ENCODE measurements at regions not wholly inside any gene's neighbourhood (a gene's known extent, or its start where the extent isn't known, plus 50 kb on each side); places are given as distances from the start of the nearest gene placed in this dataset.
"Not testable (repeated sequence)": the region's sequence is repeated elsewhere in the genome, so short reads cannot be mapped to it uniquely, and the experiment has no call there.

GRCh38 chrX:40853816-40854123, 118.4 kb upstream of the MED14 start:
- Histone ChIP-seq H3K4me3 (replicated peaks; ENCODE audit: low read depth, low read length) (no peak overlapping the region), H3K27me3 (replicated peaks; ENCODE audit: control insufficient read depth, insufficient read depth, low read length) (no peaks in the 10 kb centered on the region), H3K36me3 (ENCODE audit: control insufficient read depth, insufficient read depth, low read length) (no peaks in the 10 kb centered on the region)
- DNase-seq (ENCODE audit: extremely low read depth, insufficient read length) = no peak
- TF ChIP-seq, protein P1, sequence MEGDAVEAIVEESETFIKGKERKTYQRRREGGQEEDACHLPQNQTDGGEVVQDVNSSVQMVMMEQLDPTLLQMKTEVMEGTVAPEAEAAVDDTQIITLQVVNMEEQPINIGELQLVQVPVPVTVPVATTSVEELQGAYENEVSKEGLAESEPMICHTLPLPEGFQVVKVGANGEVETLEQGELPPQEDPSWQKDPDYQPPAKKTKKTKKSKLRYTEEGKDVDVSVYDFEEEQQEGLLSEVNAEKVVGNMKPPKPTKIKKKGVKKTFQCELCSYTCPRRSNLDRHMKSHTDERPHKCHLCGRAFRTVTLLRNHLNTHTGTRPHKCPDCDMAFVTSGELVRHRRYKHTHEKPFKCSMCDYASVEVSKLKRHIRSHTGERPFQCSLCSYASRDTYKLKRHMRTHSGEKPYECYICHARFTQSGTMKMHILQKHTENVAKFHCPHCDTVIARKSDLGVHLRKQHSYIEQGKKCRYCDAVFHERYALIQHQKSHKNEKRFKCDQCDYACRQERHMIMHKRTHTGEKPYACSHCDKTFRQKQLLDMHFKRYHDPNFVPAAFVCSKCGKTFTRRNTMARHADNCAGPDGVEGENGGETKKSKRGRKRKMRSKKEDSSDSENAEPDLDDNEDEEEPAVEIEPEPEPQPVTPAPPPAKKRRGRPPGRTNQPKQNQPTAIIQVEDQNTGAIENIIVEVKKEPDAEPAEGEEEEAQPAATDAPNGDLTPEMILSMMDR (IDR thresholded peaks at IDR 0.05; ENCODE audit: insufficient read depth, low read length, poor library complexity, severe bottlenecking) = no peak

- Histone ChIP-seq H3K4me3 (replicated peaks; ENCODE audit: low read depth, low read length) (no peak overlapping the region), H3K36me3 (ENCODE audit: control insufficient read depth, insufficient read depth, low read length) (no peaks in the 10 kb centered on the region), H3K27me3 (replicated peaks; ENCODE audit: control insufficient read depth, insufficient read depth, low read length) (no peaks in the 10 kb centered on the region)
- no peak for DNase-seq (ENCODE audit: extremely low read depth, insufficient read length)
- TF ChIP-seq, protein P1 (IDR thresholded peaks at IDR 0.05; ENCODE audit: insufficient read depth, low read length, poor library complexity, severe bottlenecking) = no peak
These were observed 118.9 kb upstream of the MED14 start for GRCh38 chrX:40854242-40854641.

GRCh38 chrX:40855411-40855810, 120.1 kb upstream of the MED14 start:
- Histone ChIP-seq H3K36me3 (ENCODE audit: control insufficient read depth, insufficient read depth, low read length) (no peaks in the 10 kb centered on the region), H3K27me3 (replicated peaks; ENCODE audit: control insufficient read depth, insufficient read depth, low read length) (no peaks in the 10 kb centered on the region), H3K4me3 (replicated peaks; ENCODE audit: low read depth, low read length) (no peak overlapping the region)
- no peak for DNase-seq (ENCODE audit: extremely low read depth, insufficient read length)
- TF ChIP-seq, protein P1 (IDR thresholded peaks at IDR 0.05; ENCODE audit: insufficient read depth, low read length, poor library complexity, severe bottlenecking) = no peak

GRCh38 chrX:40855932-40856515, 120.7 kb upstream of the MED14 start:
- Histone ChIP-seq H3K4me3 (replicated peaks; ENCODE audit: low read depth, low read length) (no peak overlapping the region), H3K36me3 (ENCODE audit: control insufficient read depth, insufficient read depth, low read length) (no peaks in the 10 kb centered on the region), H3K27me3 (replicated peaks; ENCODE audit: control insufficient read depth, insufficient read depth, low read length) (no peaks in the 10 kb centered on the region)
- TF ChIP-seq, protein P1 (IDR thresholded peaks at IDR 0.05; ENCODE audit: insufficient read depth, low read length, poor library complexity, severe bottlenecking) = no peak
- no peak for DNase-seq (ENCODE audit: extremely low read depth, insufficient read length)

- H3K27me3 ChIP-seq (replicated peaks; ENCODE audit: control insufficient read depth, insufficient read depth, low read length); H3K4me3 ChIP-seq (replicated peaks; ENCODE audit: low read depth, low read length); DNase-seq (ENCODE audit: extremely low read depth, insufficient read length); H3K36me3 ChIP-seq (ENCODE audit: control insufficient read depth, insufficient read depth, low read length): not testable (repeated sequence)
These were observed 126.7 kb upstream of the MED14 start for GRCh38 chrX:40861952-40862554.

DNA sequence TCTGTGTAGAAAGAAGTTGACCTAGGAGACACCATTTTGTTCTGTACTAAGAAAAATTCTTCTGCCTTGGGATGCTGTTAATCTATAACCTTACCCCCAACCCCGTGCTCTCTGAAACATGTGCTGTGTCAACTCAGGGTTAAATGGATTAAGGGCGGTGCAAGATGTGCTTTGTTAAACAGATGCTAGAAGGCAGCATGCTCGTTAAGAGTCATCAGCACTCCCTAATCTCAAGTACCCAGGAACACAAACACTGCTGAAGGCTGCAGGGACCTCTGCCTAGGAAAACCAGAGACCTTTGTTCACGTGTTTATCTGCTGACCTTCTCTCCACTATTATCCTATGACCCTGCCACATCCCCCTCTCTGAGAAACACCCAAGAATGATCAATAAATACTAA, 127.9 kb upstream of the MED14 start:
- H3K4me3 ChIP-seq (replicated peaks; ENCODE audit: low read depth, low read length); DNase-seq (ENCODE audit: extremely low read depth, insufficient read length); H3K27me3 ChIP-seq (replicated peaks; ENCODE audit: control insufficient read depth, insufficient read depth, low read length); H3K36me3 ChIP-seq (ENCODE audit: control insufficient read depth, insufficient read depth, low read length): not testable (repeated sequence)

GRCh38 chrX:40863671-40864070, 128.3 kb upstream of the MED14 start:
- TF ChIP-seq, protein P1 (IDR thresholded peaks at IDR 0.05; ENCODE audit: insufficient read depth, low read length, poor library complexity, severe bottlenecking) = no peak
- Histone ChIP-seq H3K36me3 (ENCODE audit: control insufficient read depth, insufficient read depth, low read length) (no peaks in the 10 kb centered on the region), H3K27me3 (replicated peaks; ENCODE audit: control insufficient read depth, insufficient read depth, low read length) (no peaks in the 10 kb centered on the region), H3K4me3 (replicated peaks; ENCODE audit: low read depth, low read length) (no peak overlapping the region)
- peak; percentile 15 for DNase-seq (ENCODE audit: extremely low read depth, insufficient read length)

All from GM06990 (cell line).